Stimulated activated CD8-positive, alpha-beta memory T cell treated with anti-CD3 and anti-CD28 coated beads, Interleukin-2, amount 100 ng/mL, for 48 hours (primary cell): ENCODE measurements at regions not wholly inside any gene's neighbourhood (a gene's known extent, or its start where the extent isn't known, plus 50 kb on each side); places are given as distances from the start of the nearest gene placed in this dataset.

ENCODE experiments used
- DNase-seq, 2 donors: peaks; one replicate each; pipeline ENCODE4 v3.0.0-alpha.2; 2020; ENCODE audit warnings: low read depth in 2 of 2

- DNase-seq: no peak
Measured at GRCh38 chr20:50341880-50342637, 151.4 kb downstream of the CEBPB start.

DNA sequence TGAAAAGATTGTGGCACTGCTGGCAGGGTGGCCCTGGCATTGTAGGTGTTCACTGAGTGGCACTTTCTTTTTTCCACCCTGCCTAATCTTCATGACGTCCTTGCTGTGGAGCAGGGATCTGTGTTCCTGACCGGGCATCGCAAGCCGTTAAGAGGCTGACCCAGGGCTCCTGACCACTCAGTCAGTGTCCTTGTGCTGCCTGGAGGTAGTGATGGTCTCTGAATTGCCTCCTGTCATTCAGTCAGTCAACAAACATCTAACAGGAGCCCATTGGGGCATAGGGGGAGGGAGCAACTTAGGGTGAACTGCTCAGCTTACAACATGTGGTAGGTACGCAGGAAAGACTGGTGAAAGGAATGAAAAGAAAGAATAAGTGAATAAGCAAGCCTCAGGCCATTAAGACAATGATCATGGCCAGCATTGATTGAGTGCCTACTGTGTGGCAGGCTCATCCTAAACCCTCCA, 152.0 kb downstream of the CEBPB start:
- no peak for DNase-seq

DNA sequence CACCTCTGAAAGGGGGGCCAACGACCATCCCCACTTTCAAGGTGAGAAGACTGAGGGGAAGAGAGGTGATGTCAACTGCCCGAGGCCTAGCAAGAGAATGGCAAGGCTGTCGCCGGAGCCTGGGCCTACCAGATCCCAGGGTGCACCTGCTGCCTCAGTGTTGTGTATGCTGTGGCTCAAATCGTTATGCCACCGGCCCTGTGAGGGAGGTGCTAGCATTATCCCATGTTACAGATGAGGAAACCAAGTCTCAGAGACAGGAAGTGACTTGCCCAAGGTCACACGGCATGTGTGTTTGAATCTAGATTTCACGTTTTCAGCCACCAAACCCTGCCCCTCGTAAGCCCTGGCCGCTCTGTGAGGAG, 152.5 kb downstream of the CEBPB start:
- no peak for DNase-seq

GRCh38 chr20:50343490-50344179, 153.0 kb downstream of the CEBPB start:
- DNase-seq: no peak

DNA sequence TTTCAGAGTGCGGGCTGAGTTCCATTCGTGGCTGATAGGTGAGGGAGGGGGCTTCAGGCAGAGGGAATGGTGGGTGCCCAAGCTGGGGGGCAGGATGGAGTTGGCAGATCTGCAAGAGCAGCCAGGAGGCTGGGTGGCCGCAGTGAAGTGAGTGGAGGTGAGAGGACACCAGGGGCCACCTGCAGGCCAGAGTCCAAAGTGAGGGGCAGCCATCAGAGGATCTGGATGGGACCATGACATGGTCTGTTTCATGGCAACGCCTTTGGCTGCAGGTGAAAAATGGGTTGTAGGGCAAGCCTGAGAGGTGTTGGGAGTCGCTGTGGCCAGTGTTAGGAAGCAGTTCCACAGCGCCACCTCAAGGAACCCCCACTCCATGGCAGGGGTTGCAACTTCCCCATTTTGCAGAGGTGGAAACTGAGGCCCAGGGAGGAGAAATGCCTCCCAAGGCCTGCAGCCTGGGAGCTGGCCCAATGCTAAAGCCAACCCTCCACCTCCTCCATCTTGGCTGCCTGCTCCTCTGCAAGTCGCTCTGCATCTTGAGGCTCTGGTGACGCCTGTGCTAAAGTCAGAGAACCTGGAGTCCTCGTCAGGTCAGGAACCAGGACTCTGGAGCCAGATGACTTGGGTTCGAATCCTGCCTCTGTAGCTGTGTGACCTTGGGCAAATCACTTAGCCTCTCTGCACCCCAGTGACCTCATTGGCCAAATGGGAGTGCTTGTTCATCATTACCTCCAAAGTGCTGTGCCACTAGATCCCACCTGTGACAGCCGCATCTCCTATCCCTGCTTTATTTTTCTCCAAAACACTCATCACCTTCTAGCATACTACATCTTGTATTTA, 153.8 kb downstream of the CEBPB start:
- no peak for DNase-seq

DNA sequence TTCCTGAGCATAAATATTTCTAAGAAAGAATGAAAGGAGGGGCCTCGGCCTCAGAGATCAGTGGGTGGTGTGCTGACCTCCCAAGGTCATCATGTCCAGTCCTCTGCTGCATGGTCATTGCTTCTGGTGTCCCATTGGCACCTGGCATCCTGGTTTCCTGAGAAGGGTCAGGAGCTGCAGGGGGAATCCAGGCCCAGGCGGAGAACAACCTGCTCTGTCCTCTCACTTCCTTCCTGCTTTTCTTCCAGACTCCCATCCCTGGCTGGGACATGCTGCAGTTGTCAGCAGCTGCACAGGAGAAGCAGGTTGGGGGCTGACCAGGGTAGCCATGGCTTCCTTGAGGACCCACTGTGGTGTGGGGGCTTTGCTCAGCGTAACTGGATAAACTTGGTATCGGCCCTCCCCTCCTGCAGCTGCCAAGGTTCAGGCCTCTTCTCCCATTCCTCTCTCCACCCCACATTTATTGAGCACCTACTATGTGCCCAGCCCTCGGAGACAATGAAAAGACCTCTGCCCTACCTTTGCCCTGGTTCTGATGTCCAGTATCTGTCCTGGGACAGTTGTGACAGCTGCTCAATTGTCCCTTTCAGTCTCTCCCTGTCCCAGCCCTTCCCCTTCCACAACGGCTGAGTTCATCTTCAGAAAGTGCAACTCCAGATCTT, 155.2 kb downstream of the CEBPB start:
- no peak for DNase-seq

DNA sequence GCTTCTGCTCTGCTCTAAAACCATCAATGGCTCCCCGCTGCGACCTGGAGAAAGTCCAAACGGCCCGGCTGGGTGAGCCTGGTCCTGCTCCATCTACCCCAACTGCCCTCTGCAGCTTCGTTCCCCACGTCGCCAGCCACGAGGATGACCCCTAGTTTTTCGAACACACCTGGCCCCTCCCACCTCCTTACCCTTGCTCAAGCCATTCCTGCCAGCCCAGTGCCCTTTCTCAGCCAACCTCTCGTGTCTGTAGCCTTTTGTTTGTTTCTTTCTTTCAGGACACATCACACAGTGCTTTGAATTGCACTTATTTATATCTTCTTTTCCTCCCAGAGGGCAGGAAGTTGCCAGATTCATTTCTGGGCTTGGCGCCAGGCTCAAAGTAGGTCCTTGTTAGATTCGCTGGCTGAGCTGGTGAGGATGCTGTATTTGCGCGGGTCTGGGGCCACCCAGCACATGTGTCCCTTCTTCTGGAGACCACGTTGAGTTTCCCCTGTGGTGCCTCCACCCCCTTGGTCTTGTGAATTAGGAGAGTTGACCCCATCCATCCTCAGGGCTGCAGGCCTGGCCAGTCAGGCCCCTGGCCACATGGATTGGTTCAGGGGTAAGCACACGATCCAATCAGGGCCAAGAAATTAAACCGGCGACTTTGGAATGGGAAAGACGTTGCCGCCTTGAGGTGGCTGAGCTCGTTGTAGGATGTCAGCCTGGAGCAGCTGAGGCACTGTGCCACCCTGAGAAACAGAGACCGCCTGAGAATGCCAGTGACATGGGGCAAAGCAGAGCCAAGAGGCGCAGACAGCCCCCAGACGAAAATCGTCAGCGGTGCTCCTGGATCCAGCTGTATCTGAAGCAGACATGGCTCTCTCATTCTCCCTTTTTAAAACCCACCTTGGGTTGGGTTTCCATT, 156.0 kb downstream of the CEBPB start:
- DNase-seq: no peak

DNA sequence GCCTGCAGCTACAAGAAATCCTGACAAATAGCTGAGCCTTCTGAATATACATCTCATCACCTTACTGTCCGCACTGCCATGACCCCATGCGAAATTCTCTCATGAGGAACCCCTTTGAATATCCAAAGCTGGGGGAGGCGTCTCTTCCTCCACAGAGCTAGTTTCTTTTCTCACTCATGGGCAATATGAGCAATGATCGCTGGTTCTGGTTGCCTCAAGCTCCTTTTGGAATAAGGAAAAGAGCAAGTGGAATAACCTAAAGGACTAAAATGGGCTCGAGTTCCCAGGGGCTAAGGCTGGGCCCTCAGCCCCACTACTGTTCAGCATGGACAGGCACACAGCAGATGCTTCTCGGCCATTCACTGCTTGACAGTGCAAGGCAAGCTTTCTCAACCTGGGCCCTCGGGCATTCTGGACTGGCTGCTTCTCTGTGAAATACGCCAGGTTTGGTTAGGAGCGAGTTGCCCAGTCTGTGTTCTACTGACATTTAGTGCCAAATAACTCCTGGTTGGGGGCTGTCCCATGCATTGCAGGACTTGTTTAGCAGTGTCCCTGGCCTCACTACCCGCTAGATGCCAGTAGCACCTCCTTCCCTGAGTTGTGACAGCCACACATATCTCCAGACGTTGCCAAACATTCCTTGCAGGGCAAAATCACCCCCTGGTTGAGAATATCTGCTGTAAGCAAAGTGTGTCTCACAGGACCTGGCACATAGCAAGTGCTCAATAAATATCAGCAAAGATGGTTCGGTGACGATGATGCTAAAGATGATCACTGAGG, 156.8 kb downstream of the CEBPB start:
- no peak for DNase-seq

- DNase-seq: no peak
Measured at GRCh38 chr20:50348096-50348495, 157.5 kb downstream of the CEBPB start.

- no peak for DNase-seq
Measured at GRCh38 chr20:50350510-50351249, 159.5 kb upstream of the PTPN1 start.

- no peak for DNase-seq
Measured at GRCh38 chr20:50351541-50351940, 158.6 kb upstream of the PTPN1 start.

- no peak for DNase-seq
Measured at GRCh38 chr20:50353289-50353961, 156.8 kb upstream of the PTPN1 start.

- DNase-seq: no peak
Measured at GRCh38 chr20:50354721-50355589, 155.2 kb upstream of the PTPN1 start.

DNA sequence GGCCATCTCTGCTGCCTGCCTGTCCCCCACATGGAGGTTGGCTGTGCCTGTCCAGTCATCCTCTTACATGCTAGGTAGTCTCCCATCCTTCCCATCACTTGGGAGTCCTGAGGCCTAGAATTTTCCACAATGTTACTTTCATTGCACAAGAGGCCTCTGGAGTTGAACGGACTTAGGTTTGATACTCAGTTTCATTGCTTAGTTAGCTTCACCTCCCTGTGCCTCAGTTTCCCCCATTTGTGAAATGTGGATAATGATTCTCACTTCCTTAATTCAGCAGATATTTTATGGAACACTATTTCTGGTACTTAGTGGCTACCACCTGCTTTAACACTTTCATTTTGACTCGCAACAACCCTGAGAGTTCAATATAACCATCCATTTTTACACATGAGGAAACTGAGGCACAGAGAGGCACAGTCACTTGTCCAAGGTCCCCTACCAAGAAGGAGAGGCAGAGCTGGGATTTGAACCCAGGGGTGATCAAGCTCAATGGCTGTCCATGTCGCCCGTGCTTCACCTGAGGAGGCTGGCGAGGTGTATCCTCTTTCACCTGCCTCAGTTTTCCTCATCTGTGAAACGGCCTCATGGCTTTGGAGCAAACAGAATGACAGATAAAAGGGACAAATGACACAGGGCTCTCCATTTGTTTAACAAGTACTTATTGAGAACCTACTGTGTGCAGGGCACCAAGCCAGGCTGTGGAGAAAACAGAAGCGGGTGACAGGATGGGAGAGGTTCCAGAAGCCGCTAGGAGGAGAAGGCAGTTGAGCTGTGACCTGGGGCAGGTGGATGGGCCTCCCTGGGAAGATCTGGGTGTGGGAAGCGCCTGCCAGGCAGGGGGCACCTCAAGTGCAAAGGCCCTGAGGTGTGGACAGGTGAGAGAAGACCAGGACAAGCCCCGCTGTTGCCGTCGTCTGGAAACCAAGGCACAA, 154.3 kb upstream of the PTPN1 start:
- no peak for DNase-seq

GRCh38 chr20:50356525-50356885, 153.7 kb upstream of the PTPN1 start:
- no peak for DNase-seq

GRCh38 chr20:50356962-50357782, 153.0 kb upstream of the PTPN1 start:
- no peak for DNase-seq
